Ramos (cell line): ENCODE measurements at regions not wholly inside any gene's neighbourhood (a gene's known extent, or its start where the extent isn't known, plus 50 kb on each side); places are given as distances from the start of the nearest gene placed in this dataset.
"Not testable (repeated sequence)": the region's sequence is repeated elsewhere in the genome, so short reads cannot be mapped to it uniquely, and the experiment has no call there.

Source experiments
- in situ Hi-C: fragments of 300-500 bp; cut with MboI; formaldehyde crosslinking; loops from one replicate; pipeline ENCODE4 v1.14.3; 2022; ENCODE audit warnings: low sequenced_read_pairs; ENCODE audit not compliant: unreplicated experiment

DNA sequence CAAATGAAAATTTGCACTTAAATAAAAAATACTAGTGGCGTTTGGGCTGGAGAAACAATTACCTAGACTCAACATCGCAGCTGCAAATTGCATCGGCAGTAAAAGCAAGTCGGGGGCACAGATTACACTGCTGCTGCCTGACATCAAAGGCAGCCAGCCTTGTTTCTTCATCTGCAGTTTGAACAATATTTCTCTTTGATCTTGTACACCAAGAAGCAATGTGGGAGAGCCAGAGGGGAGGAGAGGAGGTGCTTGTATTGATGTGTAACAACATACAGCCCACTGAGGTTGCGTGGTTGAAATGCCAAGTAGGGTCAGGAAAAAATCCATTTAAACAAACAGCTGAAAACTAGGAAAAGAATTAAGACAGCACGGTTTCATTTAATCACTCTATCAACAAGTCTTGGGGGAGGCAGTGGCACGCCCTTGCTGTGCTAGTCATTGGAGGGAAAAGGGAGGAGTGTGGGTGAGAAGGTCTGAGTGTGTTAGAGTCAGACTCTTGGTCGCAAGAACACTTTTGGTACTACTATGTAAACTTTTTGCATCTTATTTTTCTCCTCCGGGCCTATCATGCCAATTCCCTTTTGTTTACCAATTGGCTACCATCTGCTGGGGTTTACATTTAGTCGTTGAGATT lies 456.5 kb downstream of the OMA1 start:
- in situ Hi-C loops, result no loop called here

- in situ Hi-C loops, result no loop called here
These were observed 462.3 kb downstream of the OMA1 start for GRCh38 chr1:58084266-58084665.

- in situ Hi-C loops, result no loop called here
These were observed 463.9 kb downstream of the OMA1 start for GRCh38 chr1:58082596-58082995.

- in situ Hi-C loops, result no loop called here
These were observed 470.3 kb downstream of the OMA1 start for GRCh38 chr1:58076258-58076657.

- in situ Hi-C loops, result no loop called here
These were observed 471.3 kb downstream of the OMA1 start for GRCh38 chr1:58075188-58075578.

DNA sequence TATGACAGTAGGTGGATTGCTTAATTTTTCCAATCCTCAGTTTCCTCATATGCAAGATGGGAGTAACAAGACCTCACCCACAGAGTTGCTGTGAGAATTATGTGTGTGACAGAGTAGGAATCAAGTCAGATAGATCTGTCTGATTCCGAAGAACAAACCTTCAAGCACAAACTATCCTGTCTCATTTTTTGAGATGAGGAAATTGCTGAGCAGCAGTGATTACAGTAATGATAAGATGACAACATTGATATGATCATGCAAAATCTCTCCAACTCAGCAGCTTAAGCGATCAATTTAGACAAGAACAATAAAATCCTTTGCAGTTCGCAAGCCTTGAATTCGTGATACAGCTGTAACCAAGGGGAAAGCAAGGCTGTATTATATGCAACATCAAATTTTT lies 474.1 kb downstream of the OMA1 start:
- in situ Hi-C loops, result no loop called here

DNA sequence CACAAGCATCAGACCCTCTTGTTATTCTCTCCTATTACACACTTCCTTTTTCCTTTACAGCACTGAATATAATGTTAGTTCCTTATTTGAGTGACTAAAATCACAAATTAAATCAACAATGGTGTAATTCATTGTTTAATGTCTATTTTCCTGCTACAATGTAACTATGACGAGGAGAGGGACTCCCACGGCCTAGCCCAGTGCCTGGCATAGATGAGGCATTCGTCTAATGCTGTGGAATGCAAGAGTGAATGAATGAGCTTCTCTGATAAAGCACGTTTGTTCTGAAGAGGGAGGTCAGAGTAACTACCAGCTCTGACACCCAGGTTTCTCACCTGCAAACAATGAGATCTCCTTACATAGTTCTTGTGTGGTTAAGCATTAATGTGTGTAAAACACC lies 479.4 kb downstream of the OMA1 start:
- in situ Hi-C loops, result no loop called here

DNA sequence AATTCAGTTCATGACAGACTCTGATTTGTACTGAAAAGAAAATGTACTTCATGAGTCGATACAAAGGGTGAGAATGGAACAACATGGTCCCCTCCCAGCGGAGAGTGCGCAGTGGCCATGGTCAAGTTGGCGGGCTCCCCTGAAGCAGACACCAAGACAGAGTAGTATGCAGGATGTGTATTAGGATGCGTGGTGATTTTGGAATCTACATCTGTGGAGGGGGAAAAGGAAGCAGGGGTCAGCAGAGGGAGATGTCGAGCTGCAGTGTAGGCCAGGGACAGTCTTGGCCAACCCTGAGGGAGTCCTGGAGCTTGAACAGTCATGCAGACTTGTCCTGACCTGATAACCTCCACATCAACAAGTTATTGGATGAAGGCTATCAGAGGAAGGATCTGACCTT lies 481.0 kb downstream of the OMA1 start:
- in situ Hi-C loops, result no loop called here

DNA sequence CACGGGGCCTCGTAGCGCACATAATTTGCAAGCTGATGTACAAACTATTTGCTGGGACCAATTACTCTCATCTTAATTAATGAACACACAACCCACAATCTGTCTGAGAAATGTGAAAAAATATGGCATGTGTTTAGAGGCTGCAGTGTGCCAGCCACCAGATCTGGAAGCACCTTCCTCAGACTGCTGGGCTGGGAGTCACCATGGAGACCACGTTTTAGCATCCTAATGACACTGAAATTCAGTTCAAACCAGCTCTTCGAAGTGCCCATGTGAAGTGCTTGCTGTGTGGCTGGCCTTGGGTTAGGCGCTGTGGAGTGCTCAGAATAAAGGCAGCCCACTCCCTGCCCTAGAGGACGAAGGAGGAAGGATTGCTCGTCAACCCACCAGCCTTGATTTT lies 482.4 kb downstream of the OMA1 start:
- in situ Hi-C loops, result no loop called here

GRCh38 chr1:58063095-58063494 lies 483.4 kb downstream of the OMA1 start:
- in situ Hi-C loops, result no loop called here

DNA sequence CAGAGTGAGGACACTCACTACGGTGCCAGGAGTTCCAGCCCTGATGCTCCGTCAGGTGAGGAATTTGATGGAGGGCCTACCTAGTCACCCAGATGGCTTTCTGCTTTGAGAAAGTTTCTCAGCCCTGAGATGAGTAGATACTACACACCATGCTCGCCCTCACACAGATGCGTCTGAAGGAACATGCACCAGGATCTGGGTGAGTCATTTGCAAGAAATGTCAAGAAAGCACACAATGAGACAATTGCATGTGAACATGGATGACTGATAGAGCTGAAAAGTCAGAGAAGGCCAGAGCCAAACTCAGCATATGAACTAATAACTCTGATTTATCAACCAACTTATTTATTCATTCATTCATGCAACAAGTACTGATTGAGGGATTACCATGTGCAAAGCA lies 483.9 kb downstream of the OMA1 start:
- in situ Hi-C loops, result no loop called here

- in situ Hi-C loops, result no loop called here
These were observed 485.9 kb downstream of the OMA1 start for GRCh38 chr1:58060559-58061170.

- in situ Hi-C loops, result no loop called here
These were observed 486.7 kb downstream of the OMA1 start for GRCh38 chr1:58059789-58060188.

- in situ Hi-C loops, result no loop called here
These were observed 488.2 kb downstream of the OMA1 start for GRCh38 chr1:58058323-58058722.

GRCh38 chr1:58057826-58058225 lies 488.7 kb downstream of the OMA1 start:
- in situ Hi-C loops, result no loop called here

DNA sequence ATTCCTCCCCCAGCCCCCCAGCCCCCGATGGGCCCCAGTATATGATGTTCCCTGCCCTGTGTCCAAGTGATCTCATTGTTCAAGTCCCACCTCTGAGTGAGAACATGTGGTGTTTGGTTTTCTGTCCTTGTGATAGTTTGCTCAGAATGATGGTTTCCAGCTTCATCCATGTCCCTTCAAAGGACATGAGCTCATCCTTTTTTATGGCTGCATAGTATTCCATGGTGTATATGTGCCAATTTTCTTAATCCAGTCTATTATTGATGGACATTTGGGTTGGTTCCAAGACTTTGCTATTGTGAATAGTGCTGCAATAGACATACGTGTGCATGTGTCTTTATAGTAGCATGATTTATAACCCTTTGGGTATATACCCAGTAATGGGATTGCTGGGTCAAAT lies 495.3 kb downstream of the OMA1 start:
- in situ Hi-C loops, result not testable (repeated sequence)

GRCh38 chr1:58047265-58047858 lies 499.2 kb downstream of the OMA1 start:
- in situ Hi-C loops, result loop anchor here (25.0 kb wide), 1 partner anchor 1210 kb away; no protein-coding TSS in a partner anchor

- in situ Hi-C loops, result loop anchor here (25.0 kb wide), 1 partner anchor 1208 kb away; no protein-coding TSS in a partner anchor
These were observed 501.3 kb downstream of the OMA1 start for GRCh38 chr1:58045094-58045705.

GRCh38 chr1:58041621-58042020 lies 504.9 kb downstream of the OMA1 start:
- in situ Hi-C loops, result loop anchor here (25.0 kb wide), 1 partner anchor 1204 kb away; no protein-coding TSS in a partner anchor

- in situ Hi-C loops, result loop anchor here (25.0 kb wide), 1 partner anchor 1201 kb away; no protein-coding TSS in a partner anchor
These were observed 508.0 kb downstream of the OMA1 start for GRCh38 chr1:58038574-58038973.

DNA sequence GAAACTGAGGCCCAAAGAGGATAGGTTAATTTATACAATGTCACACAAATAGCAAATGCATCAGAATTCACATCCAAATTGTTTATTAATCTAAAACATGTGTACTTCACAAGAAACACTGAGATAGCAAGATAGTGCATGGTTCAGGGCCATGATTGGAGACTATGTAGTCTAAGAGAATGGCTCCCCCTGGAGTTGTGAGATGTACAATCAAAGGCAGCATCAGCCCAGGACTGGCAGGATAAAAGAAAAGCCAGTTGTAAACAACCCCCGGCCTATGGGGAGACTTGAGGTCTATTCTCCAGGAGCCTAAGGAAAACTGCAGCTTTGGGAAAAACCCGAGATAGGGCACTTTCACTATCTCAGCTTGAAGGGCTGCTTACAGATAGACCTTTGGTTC lies 511.0 kb downstream of the OMA1 start:
- in situ Hi-C loops, result loop anchor here (25.0 kb wide), 1 partner anchor 1198 kb away; no protein-coding TSS in a partner anchor
